ENCODE measurements at regions not wholly inside any gene's neighbourhood (a gene's known extent, or its start where the extent isn't known, plus 50 kb on each side); places are given as distances from the start of the nearest gene placed in this dataset.
A peak's percentile ranks its signal among the peaks of the same experiment; 100 is the strongest.

DNA sequence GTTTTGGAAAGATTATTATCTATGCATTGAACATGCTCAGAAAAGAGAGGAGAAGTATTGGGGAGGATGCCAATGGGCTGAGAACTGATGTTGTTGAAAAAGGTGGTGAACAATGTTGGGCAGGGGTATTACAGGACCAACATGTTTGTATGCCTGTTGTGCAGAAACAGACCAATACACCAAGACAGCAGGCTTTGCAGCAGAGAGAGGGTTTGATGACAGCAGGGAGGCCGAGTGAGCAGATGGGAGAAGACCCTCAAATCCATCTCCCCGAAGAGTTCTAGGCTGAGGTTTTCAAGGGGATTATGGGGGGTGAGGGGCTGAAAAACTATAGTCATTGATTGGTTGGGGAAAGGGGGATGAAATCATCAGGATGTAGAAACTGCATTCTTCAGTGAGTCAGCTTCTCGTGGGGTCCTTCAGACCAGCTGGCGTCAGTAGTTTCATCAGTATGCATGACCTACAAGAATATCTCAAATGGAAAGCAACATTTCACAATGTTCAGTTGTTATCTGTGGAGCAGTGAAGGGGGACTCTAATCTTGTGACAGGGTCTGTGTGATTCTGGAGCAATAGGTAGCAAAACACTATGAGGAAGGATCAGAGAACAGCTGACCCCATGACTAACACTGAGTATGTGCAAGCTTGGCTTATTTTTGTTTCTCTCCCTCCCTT, 167.8 kb downstream of the BAMBI start (continued):
- TF ChIP-seq XRCC3 (IDR thresholded peaks at IDR 0.05) (peak; percentile 78; the same call in 1 of the 2 replicates), ARNT (IDR thresholded peaks at IDR 0.05) (peak in 1 of 2 experiments; percentile 30; a peak in 1 of 4 replicates), DACH1 (IDR thresholded peaks at IDR 0.05; ENCODE audit: partially characterized antibody) (peak; percentile 32), ZNF280A (IDR thresholded peaks at IDR 0.05; ENCODE audit: low read depth, partially characterized antibody) (peak; percentile 88), EHMT2 (IDR thresholded peaks at IDR 0.05) (0 out of 2 replicates have a peak, but pooled peaks have one; percentile 34), CREB5 (CRISPR knock-in tag; IDR thresholded peaks at IDR 0.05) (no peak), ZNF445 (CRISPR knock-in tag; IDR thresholded peaks at IDR 0.05; ENCODE audit: low read depth) (0 out of 2 replicates have a peak, but pooled peaks have one; percentile 24), STAT5A (IDR thresholded peaks at IDR 0.05; ENCODE audit: borderline replicate concordance, low read length) (no peak), IRF9 (tag; IDR thresholded peaks at IDR 0.05) (peak; percentile 50; the same call in 1 of the 2 replicates), NR2C1 (IDR thresholded peaks at IDR 0.05) (no peak), NR2C1 (tag; IDR thresholded peaks at IDR 0.05) (0 out of 2 replicates have a peak, but pooled peaks have one; percentile 10), EP300 (IDR thresholded peaks at IDR 0.05; ENCODE audit: low read length) (peak; percentile 12; the same call in 1 of the 2 replicates), CBX3 (IDR thresholded peaks at IDR 0.05; ENCODE audit: borderline replicate concordance in 1 of 2, low read length in 2 of 2) (peak; percentile 85 to 99), JUND (IDR thresholded peaks at IDR 0.05; ENCODE audit: borderline replicate concordance, low read depth, low read length) (no peak), JUND (tag; IDR thresholded peaks at IDR 0.05; ENCODE audit: borderline replicate concordance, low read depth, low read length) (0 out of 3 replicates have a peak, but pooled peaks have one; percentile 8), XRCC5 (IDR thresholded peaks at IDR 0.05; ENCODE audit: low read depth, low read length) (0 out of 2 replicates have a peak, but pooled peaks have one; percentile 30), CBFA2T2 (conservative IDR thresholded peaks at IDR 0.05) (peak; percentile 70), CEBPB (tag; IDR thresholded peaks at IDR 0.05) (peak; percentile 51), ZNF75A (CRISPR knock-in tag; IDR thresholded peaks at IDR 0.05) (no peak), CBX1 (IDR thresholded peaks at IDR 0.05; ENCODE audit: low read depth) (peak; percentile 94; the same call in 1 of the 2 replicates)
- TF ChIP-seq, protein P1, sequence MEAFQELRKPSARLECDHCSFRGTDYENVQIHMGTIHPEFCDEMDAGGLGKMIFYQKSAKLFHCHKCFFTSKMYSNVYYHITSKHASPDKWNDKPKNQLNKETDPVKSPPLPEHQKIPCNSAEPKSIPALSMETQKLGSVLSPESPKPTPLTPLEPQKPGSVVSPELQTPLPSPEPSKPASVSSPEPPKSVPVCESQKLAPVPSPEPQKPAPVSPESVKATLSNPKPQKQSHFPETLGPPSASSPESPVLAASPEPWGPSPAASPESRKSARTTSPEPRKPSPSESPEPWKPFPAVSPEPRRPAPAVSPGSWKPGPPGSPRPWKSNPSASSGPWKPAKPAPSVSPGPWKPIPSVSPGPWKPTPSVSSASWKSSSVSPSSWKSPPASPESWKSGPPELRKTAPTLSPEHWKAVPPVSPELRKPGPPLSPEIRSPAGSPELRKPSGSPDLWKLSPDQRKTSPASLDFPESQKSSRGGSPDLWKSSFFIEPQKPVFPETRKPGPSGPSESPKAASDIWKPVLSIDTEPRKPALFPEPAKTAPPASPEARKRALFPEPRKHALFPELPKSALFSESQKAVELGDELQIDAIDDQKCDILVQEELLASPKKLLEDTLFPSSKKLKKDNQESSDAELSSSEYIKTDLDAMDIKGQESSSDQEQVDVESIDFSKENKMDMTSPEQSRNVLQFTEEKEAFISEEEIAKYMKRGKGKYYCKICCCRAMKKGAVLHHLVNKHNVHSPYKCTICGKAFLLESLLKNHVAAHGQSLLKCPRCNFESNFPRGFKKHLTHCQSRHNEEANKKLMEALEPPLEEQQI (IDR thresholded peaks at IDR 0.05): 0 out of 2 replicates have a peak, but pooled peaks have one; percentile 38
